ENCODE measurements at regions not wholly inside any gene's neighbourhood (a gene's known extent, or its start where the extent isn't known, plus 50 kb on each side); places are given as distances from the start of the nearest gene placed in this dataset.

DNA sequence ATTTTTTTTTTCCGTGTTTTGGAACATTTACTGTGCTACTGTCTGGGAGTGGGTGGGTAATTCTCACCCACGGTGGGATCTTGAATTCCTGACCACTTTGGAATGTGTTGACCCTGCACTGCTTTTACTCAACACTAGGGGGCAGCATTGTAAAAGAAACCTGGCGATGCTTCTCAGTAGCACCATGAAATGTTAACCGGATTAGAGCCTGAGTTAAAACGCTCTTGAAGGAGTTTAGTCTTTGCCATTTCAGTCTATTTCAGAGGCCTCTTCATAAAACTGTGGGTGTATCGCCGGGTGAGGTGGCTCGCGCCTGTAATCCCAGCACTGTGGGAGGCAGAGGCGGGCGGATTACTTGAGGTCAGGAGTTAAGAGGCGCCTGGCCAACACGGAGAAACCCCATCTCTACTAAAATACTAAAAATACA, 79.0 kb upstream of the PRNP start:
- Mint-ChIP-seq H3K27ac (no peak overlapping the region), H3K4me1 (peaks cover 6% of the 10 kb centered on the region), H3K4me3 (no peak overlapping the region), H3K36me3 (no peaks in the 10 kb centered on the region), H3K9me3 (no peaks in the 10 kb centered on the region)
- DNase-seq (ENCODE audit: low spot score in 2 of 2) (peak; percentile 46 to 70), ATAC-seq (peak; percentile 74)

DNA sequence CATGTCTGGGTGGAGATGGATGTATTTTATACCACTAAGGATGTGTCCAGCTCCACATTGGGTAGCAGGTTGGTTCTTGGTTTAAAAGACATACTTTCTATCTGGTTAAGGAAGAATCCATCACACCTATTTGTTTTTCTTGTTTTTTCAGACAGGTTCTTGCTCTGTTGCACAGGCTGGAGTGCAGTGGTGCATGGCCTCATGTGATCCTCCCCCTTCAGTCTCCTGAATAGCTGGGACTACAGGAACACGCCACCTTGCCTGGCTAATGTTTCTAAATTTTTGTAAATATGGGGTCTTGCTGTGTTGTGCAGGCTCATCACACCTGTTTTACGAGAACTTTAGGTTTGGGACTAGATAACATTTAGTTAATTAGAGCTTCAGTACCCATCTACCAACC, 80.2 kb upstream of the PRNP start:
- Mint-ChIP-seq H3K4me1 (peaks cover 6% of the 10 kb centered on the region), H3K27ac (no peak overlapping the region), H3K9me3 (no peaks in the 10 kb centered on the region), H3K36me3 (no peaks in the 10 kb centered on the region), H3K4me3 (no peak overlapping the region)
- DNase-seq (ENCODE audit: low spot score in 2 of 2): peak in 1 of 2 donors; percentile 22
- no peak for ATAC-seq

DNA sequence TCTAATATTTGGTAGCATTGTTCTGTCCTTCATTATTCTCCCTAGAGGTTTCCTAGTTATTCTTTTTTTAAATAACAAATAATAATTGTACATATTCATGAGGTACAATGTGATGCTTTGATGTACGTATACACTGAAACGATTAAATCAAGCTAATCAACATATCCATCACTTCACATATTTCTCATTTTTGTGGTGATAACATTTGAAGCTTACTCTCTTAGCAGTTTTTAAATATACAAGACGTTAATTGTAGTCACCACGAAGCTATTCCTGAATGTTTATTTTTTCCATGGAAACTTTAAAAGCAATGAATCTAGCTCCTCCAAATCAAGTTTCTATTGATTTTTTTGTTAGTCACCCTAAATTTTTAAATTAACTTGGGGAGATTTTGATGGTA, 81.1 kb upstream of the PRNP start:
- no peaks in the 10 kb centered on the region for H3K36me3 Mint-ChIP-seq
- H3K4me3 Mint-ChIP-seq: no peak overlapping the region
- DNase-seq (ENCODE audit: low spot score in 2 of 2): no peak
- ATAC-seq: no peak
- H3K4me1 Mint-ChIP-seq: peaks cover 6% of the 10 kb centered on the region
- no peak overlapping the region for H3K27ac Mint-ChIP-seq
- H3K9me3 Mint-ChIP-seq: no peaks in the 10 kb centered on the region

GRCh38 chr20:4604580-4604979, 81.7 kb upstream of the PRNP start:
- ATAC-seq: no peak
- Mint-ChIP-seq H3K4me3 (no peak overlapping the region), H3K36me3 (no peaks in the 10 kb centered on the region), H3K27ac (no peak overlapping the region), H3K9me3 (no peaks in the 10 kb centered on the region), H3K4me1 (peaks cover 6% of the 10 kb centered on the region)
- DNase-seq (ENCODE audit: low spot score in 2 of 2): no peak

DNA sequence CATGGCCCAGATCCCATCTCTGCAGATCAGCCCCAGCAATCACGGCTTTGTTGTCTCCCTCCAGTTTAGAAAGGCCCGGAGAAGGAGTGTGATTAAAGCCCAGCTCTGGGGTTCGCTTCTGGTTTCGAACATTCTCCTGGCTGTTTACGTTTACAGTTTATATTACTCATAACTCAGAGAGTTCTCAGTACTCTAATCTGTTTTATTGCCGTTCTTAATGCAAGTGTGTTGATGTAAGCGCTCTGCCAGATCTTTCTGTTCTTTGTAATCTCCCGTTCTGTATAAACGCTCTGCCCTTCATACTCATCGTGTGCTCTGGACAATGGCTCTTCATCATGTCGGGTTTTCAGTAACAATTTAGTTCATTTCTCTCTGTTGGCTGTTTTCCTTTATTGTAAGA, 82.5 kb upstream of the PRNP start:
- Mint-ChIP-seq H3K36me3 (no peaks in the 10 kb centered on the region), H3K4me1 (peaks cover 6% of the 10 kb centered on the region), H3K9me3 (no peaks in the 10 kb centered on the region), H3K4me3 (no peak overlapping the region), H3K27ac (no peak overlapping the region)
- ATAC-seq (no peak), DNase-seq (ENCODE audit: low spot score in 2 of 2) (no peak)

DNA sequence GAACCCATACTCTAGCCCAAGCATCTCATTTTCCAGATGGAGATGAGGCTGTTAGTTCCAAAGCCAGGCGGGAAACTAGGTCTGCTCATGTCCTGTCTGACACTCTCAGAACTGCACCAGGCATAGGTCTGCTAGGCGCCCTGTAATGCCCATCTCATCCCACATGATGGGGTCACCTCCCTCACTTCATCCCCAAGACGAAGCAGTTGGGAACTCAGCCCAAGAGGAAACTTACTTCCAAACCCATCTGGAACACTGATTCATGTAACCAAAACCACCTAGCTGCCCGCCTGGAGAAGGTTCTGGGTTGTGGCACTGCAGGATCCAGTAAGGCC, 84.0 kb upstream of the PRNP start:
- no peaks in the 10 kb centered on the region for H3K9me3 Mint-ChIP-seq
- no peaks in the 10 kb centered on the region for H3K36me3 Mint-ChIP-seq
- H3K4me3 Mint-ChIP-seq: no peak overlapping the region
- H3K27ac Mint-ChIP-seq: no peak overlapping the region
- no peak for ATAC-seq
- H3K4me1 Mint-ChIP-seq: peaks cover 4% of the 10 kb centered on the region
- DNase-seq (ENCODE audit: low spot score in 2 of 2): no peak

GRCh38 chr20:4601630-4602296, 84.5 kb upstream of the PRNP start:
- no peaks in the 10 kb centered on the region for H3K9me3 Mint-ChIP-seq
- DNase-seq (ENCODE audit: low spot score in 2 of 2) (no peak), ATAC-seq (no peak)
- H3K27ac Mint-ChIP-seq: no peak overlapping the region
- H3K4me1 Mint-ChIP-seq: no peaks in the 10 kb centered on the region
- no peak overlapping the region for H3K4me3 Mint-ChIP-seq
- H3K36me3 Mint-ChIP-seq: no peaks in the 10 kb centered on the region

GRCh38 chr20:4600308-4601014, 85.8 kb upstream of the PRNP start:
- peak in 1 of 2 donors; percentile 12 for DNase-seq (ENCODE audit: low spot score in 2 of 2)
- Mint-ChIP-seq H3K9me3 (no peaks in the 10 kb centered on the region), H3K4me3 (no peak overlapping the region), H3K27ac (no peak overlapping the region), H3K36me3 (no peaks in the 10 kb centered on the region), H3K4me1 (no peaks in the 10 kb centered on the region)
- ATAC-seq: no peak

- no peak for ATAC-seq
Observed at GRCh38 chr20:4597215-4597614, 89.0 kb upstream of the PRNP start.

GRCh38 chr20:4593149-4593525, 93.1 kb upstream of the PRNP start:
- Mint-ChIP-seq H3K9me3 (no peaks in the 10 kb centered on the region), H3K36me3 (no peaks in the 10 kb centered on the region), H3K4me1 (peaks cover 7% of the 10 kb centered on the region), H3K4me3 (peak overlapping the region; percentile 61), H3K27ac (no peak overlapping the region)
- DNase-seq (ENCODE audit: low spot score in 2 of 2) (peak in 1 of 2 donors; percentile 43), ATAC-seq (no peak)

More at GRCh38 chr20:4597215-4597614, 89.0 kb upstream of the PRNP start:
- Mint-ChIP-seq H3K27ac (no peak overlapping the region), H3K9me3 (no peaks in the 10 kb centered on the region), H3K36me3 (no peaks in the 10 kb centered on the region), H3K4me3 (no peak overlapping the region), H3K4me1 (peaks cover 7% of the 10 kb centered on the region)
- no peak for DNase-seq (ENCODE audit: low spot score in 2 of 2)

GRCh38 chr20:4592316-4593148, 93.7 kb upstream of the PRNP start:
- ATAC-seq (peak; percentile 86), DNase-seq (ENCODE audit: low spot score in 2 of 2) (peak; percentile 74 to 78)
- H3K27ac Mint-ChIP-seq: no peak overlapping the region
- peak overlapping the region; percentile 61 for H3K4me3 Mint-ChIP-seq
- no peaks in the 10 kb centered on the region for H3K36me3 Mint-ChIP-seq
- H3K9me3 Mint-ChIP-seq: no peaks in the 10 kb centered on the region
- peaks cover 7% of the 10 kb centered on the region for H3K4me1 Mint-ChIP-seq

DNA sequence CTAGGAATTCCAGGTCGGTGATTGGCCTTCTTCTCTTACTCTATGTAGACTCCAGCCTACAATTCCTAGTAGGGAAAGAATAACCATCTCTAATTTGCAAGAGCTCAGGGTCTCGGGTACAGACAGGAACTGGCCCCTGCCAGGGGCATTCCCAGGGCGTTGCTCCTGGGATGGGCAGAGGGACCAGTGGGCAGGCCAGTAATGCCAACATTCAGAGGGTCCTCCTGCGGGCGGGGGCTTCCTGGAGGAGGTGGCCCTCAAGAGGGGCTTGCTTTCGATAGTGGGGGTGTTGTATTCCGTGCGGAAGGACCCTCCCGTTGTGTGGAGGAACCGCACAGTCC, 94.3 kb upstream of the PRNP start:
- Mint-ChIP-seq H3K9me3 (no peaks in the 10 kb centered on the region), H3K27ac (no peak overlapping the region), H3K36me3 (no peaks in the 10 kb centered on the region), H3K4me1 (peaks cover 7% of the 10 kb centered on the region), H3K4me3 (peak overlapping the region; percentile 61)
- no peak for DNase-seq (ENCODE audit: low spot score in 2 of 2)
- ATAC-seq: no peak

GRCh38 chr20:4585758-4586157, 100.5 kb upstream of the PRNP start:
- Mint-ChIP-seq H3K9me3 (no peaks in the 10 kb centered on the region), H3K27ac (no peak overlapping the region), H3K4me3 (no peak overlapping the region), H3K4me1 (peaks cover 7% of the 10 kb centered on the region), H3K36me3 (no peaks in the 10 kb centered on the region)
- no peak for DNase-seq (ENCODE audit: low spot score in 2 of 2)
- no peak for ATAC-seq

DNA sequence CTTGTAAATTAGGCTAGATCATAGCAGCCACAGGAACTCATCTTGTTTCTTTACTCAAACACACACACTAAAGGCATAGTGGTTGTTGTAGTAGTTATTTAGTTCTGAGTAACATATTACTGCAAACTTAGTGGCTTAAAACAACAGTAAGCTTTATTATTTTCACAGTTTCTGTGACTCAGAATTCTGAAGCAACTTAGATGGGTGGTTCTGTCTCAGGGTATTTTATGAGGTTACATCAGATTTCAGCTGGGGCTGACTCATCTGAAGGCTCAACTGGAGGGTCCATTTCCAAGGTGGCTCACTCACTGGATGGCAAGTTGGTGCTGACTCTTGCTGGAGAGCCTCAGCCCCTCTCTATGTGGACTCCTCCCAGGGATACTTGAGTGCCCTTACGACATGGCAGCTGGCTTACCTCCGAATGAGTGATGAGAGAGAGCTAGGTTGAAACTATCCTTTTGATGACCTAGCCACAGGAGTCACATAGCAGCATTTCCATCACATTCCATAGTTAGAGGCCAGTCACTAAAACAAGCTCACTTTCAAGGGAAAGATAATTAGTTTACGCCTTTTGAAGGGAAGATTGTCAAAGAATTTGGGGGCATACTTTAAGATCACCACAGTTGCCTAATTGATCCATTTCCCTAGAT, 101.0 kb upstream of the PRNP start:
- DNase-seq (ENCODE audit: low spot score in 2 of 2) (no peak), ATAC-seq (peak; percentile 87)
- Mint-ChIP-seq H3K27ac (no peak overlapping the region), H3K9me3 (no peaks in the 10 kb centered on the region), H3K4me3 (no peak overlapping the region), H3K36me3 (no peaks in the 10 kb centered on the region), H3K4me1 (peaks cover 7% of the 10 kb centered on the region)

DNA sequence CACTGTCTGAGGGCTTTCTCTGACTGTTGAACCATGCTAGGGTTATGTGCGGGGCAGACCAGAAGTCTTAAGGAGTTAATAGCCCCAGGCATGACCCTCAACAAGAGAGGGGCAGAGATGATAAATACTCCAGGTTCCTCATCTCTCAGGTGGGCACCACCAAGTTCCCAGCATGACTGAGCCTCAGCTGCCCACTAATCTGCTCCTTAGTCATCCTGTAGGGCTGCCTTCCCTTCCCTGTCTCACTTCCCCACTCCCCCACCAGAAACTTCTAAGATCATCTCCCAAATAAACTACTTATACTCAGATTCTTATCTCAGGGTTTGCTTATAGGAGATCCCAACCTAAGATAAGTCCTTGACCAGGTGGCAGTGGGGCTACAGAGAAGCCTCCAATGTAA, 101.7 kb upstream of the PRNP start:
- DNase-seq (ENCODE audit: low spot score in 2 of 2) (no peak), ATAC-seq (peak; percentile 38)
- Mint-ChIP-seq H3K9me3 (no peaks in the 10 kb centered on the region), H3K27ac (no peak overlapping the region), H3K4me1 (peaks cover 7% of the 10 kb centered on the region), H3K4me3 (no peak overlapping the region), H3K36me3 (no peaks in the 10 kb centered on the region)

Measured in stimulated activated effector memory CD8-positive, alpha-beta T cell treated with anti-CD3 and anti-CD28 coated beads, Interleukin-12 subunit alpha, Interleukin-12 subunit beta, amount 100 ng/mL, for 72 hours (primary cell).